Adrenal gland (tissue), 5 donors: ENCODE measurements at regions not wholly inside any gene's neighbourhood (a gene's known extent, or its start where the extent isn't known, plus 50 kb on each side); places are given as distances from the start of the nearest gene placed in this dataset.

Experiments used
- CTCF ChIP-seq, 6 experiments: fragments of 450-650 bp in 4 of 6; fragments of 200-600 bp in 2 of 6; sonication (generic) in 1 of 6; IDR thresholded peaks; 1 replicate in 5 of 6; 2 replicates in 1 of 6; pipeline versions ENCODE4 v1.5.1 to v1.8.0; 2016 to 2021; ENCODE audit warnings: antibody characterized with exemption in 6 of 6, mild to moderate bottlenecking in 2 of 6, moderate library complexity in 1 of 6
- POLR2A ChIP-seq, 2 donors: fragments of 450-650 bp; IDR thresholded peaks; one replicate each; pipeline ENCODE4 v1.6.1; 2017; ENCODE audit warnings: antibody characterized with exemption in 2 of 2, mild to moderate bottlenecking in 2 of 2, moderate library complexity in 1 of 2
- donor health status: DM: no; HTN: no; CAD: no.

- TF ChIP-seq CTCF (IDR thresholded peaks at IDR 0.05) (no peak), POLR2A (IDR thresholded peaks at IDR 0.05) (no peak)
Measured at GRCh38 chr2:238593236-238593635, 166.5 kb downstream of the ASB1 start.
